ENCODE measurements at regions not wholly inside any gene's neighbourhood (a gene's known extent, or its start where the extent isn't known, plus 50 kb on each side); places are given as distances from the start of the nearest gene placed in this dataset.

- H3K4me3 ChIP-seq (ENCODE audit: low read depth, low read length) = no peak overlapping the region
- peak; percentile 96 for DNase-seq (ENCODE audit: low read depth)
- TF ChIP-seq CTCF (IDR thresholded peaks at IDR 0.05; ENCODE audit: insufficient read depth, low read length) = no peak
Measured at GRCh38 chr7:155166673-155167370, 96.7 kb downstream of the HTR5A start.

GRCh38 chr7:155167706-155168365, 97.7 kb downstream of the HTR5A start:
- no peak for TF ChIP-seq CTCF (IDR thresholded peaks at IDR 0.05; ENCODE audit: insufficient read depth, low read length)

GRCh38 chr7:155168597-155169480, 98.7 kb downstream of the HTR5A start:
- no peak for DNase-seq (ENCODE audit: low read depth)
- no peak overlapping the region for H3K4me3 ChIP-seq (ENCODE audit: low read depth, low read length)
- TF ChIP-seq CTCF (IDR thresholded peaks at IDR 0.05; ENCODE audit: insufficient read depth, low read length) = no peak

More at GRCh38 chr7:155167706-155168365, 97.7 kb downstream of the HTR5A start:
- no peak for DNase-seq (ENCODE audit: low read depth)
- no peak overlapping the region for H3K4me3 ChIP-seq (ENCODE audit: low read depth, low read length)

GRCh38 chr7:155169498-155170065, 99.5 kb downstream of the HTR5A start:
- no peak for DNase-seq (ENCODE audit: low read depth)
- TF ChIP-seq CTCF (IDR thresholded peaks at IDR 0.05; ENCODE audit: insufficient read depth, low read length) = no peak
- no peak overlapping the region for H3K4me3 ChIP-seq (ENCODE audit: low read depth, low read length)

- no peak overlapping the region for H3K4me3 ChIP-seq (ENCODE audit: low read depth, low read length)
- DNase-seq (ENCODE audit: low read depth) = no peak
- TF ChIP-seq CTCF (IDR thresholded peaks at IDR 0.05; ENCODE audit: insufficient read depth, low read length) = no peak
Measured at GRCh38 chr7:155170331-155170730, 100.2 kb downstream of the HTR5A start.

- TF ChIP-seq CTCF (IDR thresholded peaks at IDR 0.05; ENCODE audit: insufficient read depth, low read length) = no peak
- DNase-seq (ENCODE audit: low read depth) = no peak
- H3K4me3 ChIP-seq (ENCODE audit: low read depth, low read length) = no peak overlapping the region
Measured at GRCh38 chr7:155172141-155172540, 102.0 kb downstream of the HTR5A start.
